Mesothelial cell of epicardium (in vitro differentiated cells): ENCODE measurements at regions not wholly inside any gene's neighbourhood (a gene's known extent, or its start where the extent isn't known, plus 50 kb on each side); places are given as distances from the start of the nearest gene placed in this dataset.

Experiments
- DNase-seq, 2 experiments: peaks; one replicate each; pipeline ENCODE4 v3.0.0; 2021; ENCODE audit warnings: low spot score in 2 of 2; ENCODE audit not compliant: unreplicated experiment in 2 of 2
- H3K27ac Mint-ChIP-seq: 2 replicates; pipeline ENCODE4 v1.8.0; 2021; ENCODE audit warnings: mixed read lengths
- H3K27me3 Mint-ChIP-seq: 2 replicates; pipeline ENCODE4 v1.8.0; 2021; ENCODE audit warnings: low read depth, mixed read lengths
- H3K36me3 Mint-ChIP-seq: 2 replicates; pipeline ENCODE4 v1.8.0; 2021; ENCODE audit warnings: mixed read lengths
- H3K4me1 Mint-ChIP-seq: 2 replicates; pipeline ENCODE4 v1.8.0; 2021; ENCODE audit warnings: mixed read lengths
- H3K4me3 Mint-ChIP-seq: 2 replicates; pipeline ENCODE4 v1.8.0; 2021; ENCODE audit warnings: mild to moderate bottlenecking, moderate library complexity, mixed read lengths
- H3K9me3 Mint-ChIP-seq: 2 replicates; pipeline ENCODE4 v1.8.0; 2021; ENCODE audit warnings: mixed read lengths
- CTCF ChIP-seq: fragments of 200-600 bp; sonication (generic); IDR thresholded peaks from one replicate; pipeline ENCODE4 v1.5.0; 2021; ENCODE audit warnings: antibody characterized with exemption; ENCODE audit not compliant: unreplicated experiment

GRCh38 chr11:69880041-69880825, 61.0 kb upstream of the FGF3 start:
- Mint-ChIP-seq H3K27me3 (peaks cover 8% of the 10 kb centered on the region), H3K36me3 (no peaks in the 10 kb centered on the region), H3K27ac (no peak overlapping the region), H3K9me3 (peaks cover 4% of the 10 kb centered on the region), H3K4me1 (peaks cover 4% of the 10 kb centered on the region), H3K4me3 (no peak overlapping the region)
- no peak for DNase-seq
- no peak for TF ChIP-seq CTCF

- Mint-ChIP-seq H3K4me1 (no peaks in the 10 kb centered on the region), H3K4me3 (no peak overlapping the region), H3K36me3 (no peaks in the 10 kb centered on the region), H3K27ac (no peak overlapping the region), H3K27me3 (peaks cover 9% of the 10 kb centered on the region), H3K9me3 (peaks cover 4% of the 10 kb centered on the region)
- DNase-seq, result peak in 1 of 2 experiments; percentile 10
- no peak for TF ChIP-seq CTCF
Observed at GRCh38 chr11:69880826-69881445, 61.7 kb upstream of the FGF3 start.

- Mint-ChIP-seq H3K9me3 (no peaks in the 10 kb centered on the region), H3K36me3 (no peaks in the 10 kb centered on the region), H3K27me3 (peaks cover 8% of the 10 kb centered on the region), H3K4me3 (no peak overlapping the region), H3K27ac (no peak overlapping the region), H3K4me1 (no peaks in the 10 kb centered on the region)
- DNase-seq, result peak in 1 of 2 experiments; percentile 6
- peak; percentile 13 for TF ChIP-seq CTCF
Observed at GRCh38 chr11:69881467-69882269, 62.5 kb upstream of the FGF3 start.

GRCh38 chr11:69882270-69882608, 63.0 kb upstream of the FGF3 start:
- H3K27me3 Mint-ChIP-seq, result peaks cover 5% of the 10 kb centered on the region
- H3K4me3 Mint-ChIP-seq, result no peak overlapping the region
- no peak for TF ChIP-seq CTCF
- H3K27ac Mint-ChIP-seq, result no peak overlapping the region
- peak in 1 of 2 experiments; percentile 2 for DNase-seq
- H3K36me3 Mint-ChIP-seq, result no peaks in the 10 kb centered on the region
- H3K4me1 Mint-ChIP-seq, result no peaks in the 10 kb centered on the region
- no peaks in the 10 kb centered on the region for H3K9me3 Mint-ChIP-seq

DNA sequence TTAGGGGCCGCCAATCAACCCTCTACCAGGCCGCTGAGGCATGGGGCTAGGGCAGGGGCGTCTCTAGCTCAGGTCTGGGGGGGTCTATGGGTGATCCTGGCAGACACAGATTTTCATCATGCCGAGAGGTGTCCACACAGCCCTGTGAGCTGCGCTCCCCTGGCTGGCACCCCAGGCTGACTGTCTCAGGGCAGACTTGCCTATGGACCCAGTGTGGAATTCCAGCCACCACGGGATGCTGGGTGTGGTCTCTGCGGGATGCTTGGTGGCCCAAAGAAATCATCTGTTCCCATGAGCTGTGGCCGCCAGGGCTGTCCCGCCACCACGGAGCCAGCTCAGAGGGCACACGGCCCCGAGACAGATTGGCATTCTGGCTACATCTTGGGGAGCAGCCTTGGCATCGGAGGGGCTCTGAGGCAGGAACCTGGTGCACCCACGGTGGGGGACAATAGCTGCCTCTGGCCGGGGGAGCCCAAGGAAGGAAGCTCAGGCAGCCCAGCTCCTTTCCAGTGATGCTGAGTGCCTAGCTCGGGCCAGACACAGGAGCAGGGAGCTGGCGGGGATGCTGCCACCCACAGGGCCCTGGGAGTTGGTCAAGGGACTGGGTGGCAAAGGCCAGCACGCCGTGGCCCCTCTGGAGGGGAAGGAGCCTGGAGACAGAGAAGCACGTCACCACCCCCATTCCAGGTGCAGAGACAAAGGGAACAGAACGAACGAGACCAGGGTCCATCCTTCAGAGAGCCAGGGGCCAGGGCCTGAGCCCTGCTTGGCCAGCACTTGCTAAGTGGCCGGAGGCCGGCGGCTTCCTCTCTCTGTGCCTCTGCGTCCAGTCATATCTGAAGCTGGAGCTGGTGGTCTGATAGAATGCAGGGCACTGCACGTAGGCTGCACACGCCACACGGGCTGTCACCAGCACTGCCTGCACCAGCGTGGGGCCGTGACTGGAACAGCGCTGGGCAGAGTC, 64.4 kb upstream of the FGF3 start:
- H3K4me1 Mint-ChIP-seq, result no peaks in the 10 kb centered on the region
- H3K9me3 Mint-ChIP-seq, result no peaks in the 10 kb centered on the region
- H3K27ac Mint-ChIP-seq, result no peak overlapping the region
- H3K4me3 Mint-ChIP-seq, result no peak overlapping the region
- DNase-seq, result peak in 1 of 2 experiments; percentile 5
- no peak for TF ChIP-seq CTCF
- peaks cover 5% of the 10 kb centered on the region for H3K27me3 Mint-ChIP-seq
- H3K36me3 Mint-ChIP-seq, result no peaks in the 10 kb centered on the region
